HG03460 (cell line): ENCODE measurements at regions not wholly inside any gene's neighbourhood (a gene's known extent, or its start where the extent isn't known, plus 50 kb on each side); places are given as distances from the start of the nearest gene placed in this dataset.
A peak's percentile ranks its signal among the peaks of the same experiment; 100 is the strongest.
"Not testable (repeated sequence)": the region's sequence is repeated elsewhere in the genome, so short reads cannot be mapped to it uniquely, and the experiment has no call there.

Experiments
- ATAC-seq: cut with Tn5 transposase; IDR thresholded peaks from one replicate; pipeline ENCODE4 v1.9.1; 2021; ENCODE audit not compliant: unreplicated experiment

DNA sequence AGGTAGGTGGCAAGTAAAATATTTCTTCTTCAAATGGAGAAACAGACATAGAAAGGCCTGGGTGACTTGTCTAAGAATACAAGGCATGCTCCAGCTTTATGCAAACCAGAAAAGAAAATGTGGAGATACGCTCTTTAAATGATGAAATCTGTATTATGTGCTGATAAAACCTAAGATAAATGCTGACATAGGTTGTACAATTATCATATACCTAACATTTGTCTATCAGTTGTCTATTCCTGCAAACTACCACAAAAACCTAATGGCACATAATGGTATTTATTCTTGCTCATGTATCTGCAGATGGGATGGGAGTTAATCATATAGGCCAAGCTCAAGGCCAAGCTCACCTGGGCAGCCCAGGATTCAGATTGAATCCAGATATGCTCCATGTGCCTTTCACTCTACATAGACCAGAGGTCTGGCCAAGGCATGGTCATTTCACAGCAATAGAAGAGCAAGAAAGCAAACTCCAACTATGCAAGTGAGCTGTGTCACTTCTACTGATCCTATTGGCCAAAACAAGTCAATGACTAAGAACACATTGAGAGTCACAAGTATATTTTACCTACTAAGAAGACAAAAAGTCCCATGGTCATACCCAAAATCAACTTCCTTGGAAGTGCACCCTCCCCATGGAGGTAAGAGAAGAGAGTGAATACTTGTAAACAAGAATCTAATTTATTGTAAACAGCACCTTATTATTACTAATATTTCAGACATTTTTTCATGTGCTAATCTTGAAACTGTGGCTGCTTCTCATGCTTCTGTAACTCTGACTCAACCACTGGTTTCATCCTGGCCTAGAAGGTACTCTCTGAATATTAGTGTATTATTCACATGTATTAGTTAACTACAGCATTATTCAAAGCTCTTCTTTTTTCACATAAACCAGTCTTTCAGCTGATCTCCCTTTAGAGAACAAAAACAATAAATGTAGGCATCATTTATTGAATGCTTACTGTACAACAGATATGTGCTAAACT lies 270.7 kb upstream of the SOX9 start:
- ATAC-seq = peak; percentile 61

- peak; percentile 72 for ATAC-seq
Observed at GRCh38 chr17:71850812-71851211, 270.0 kb upstream of the SOX9 start.

DNA sequence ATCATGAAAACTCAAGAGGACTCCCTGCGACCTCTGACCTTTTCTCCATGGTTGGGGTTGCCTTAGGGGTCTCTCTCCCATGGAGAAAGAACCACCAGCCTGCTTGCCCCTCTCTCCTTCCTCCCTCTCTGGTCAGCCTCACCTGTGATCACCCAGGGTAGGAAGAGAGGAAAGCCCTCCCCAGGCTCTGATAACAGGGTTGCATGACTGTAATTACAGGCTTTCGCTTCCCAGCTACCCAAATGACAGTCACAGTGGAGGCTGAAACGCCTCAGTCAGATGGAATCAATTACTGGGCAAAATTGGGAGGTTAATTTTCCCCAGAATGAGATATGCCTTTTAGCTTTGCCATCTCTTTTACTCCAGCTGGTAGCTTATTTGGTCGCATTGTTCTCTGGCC lies 265.8 kb upstream of the SOX9 start:
- no peak for ATAC-seq

GRCh38 chr17:71864755-71865154 lies 256.1 kb upstream of the SOX9 start:
- ATAC-seq = no peak

DNA sequence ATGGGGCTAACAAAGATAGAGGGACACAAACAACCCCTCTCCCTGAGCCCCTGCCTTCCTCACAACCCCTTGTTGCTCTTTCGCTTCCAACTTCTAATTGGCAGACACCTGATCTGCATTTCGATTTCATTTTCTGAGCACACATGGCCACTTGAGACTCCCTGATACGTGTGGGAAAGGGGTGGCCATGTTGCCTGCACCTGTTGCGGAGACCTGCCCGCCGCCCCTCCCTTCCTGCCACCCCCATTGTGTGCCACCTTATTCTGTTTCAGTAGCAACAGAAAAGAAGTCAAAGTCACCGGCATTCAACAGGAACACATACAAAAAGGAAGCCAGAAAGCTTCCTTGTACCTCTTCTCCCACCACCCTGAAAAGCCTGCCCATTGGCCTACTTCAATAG lies 254.7 kb upstream of the SOX9 start:
- no peak for ATAC-seq

GRCh38 chr17:71869293-71869692 lies 251.5 kb upstream of the SOX9 start:
- ATAC-seq = no peak

GRCh38 chr17:71869841-71870545 lies 250.8 kb upstream of the SOX9 start:
- ATAC-seq = no peak

GRCh38 chr17:71870546-71870862 lies 250.3 kb upstream of the SOX9 start:
- no peak for ATAC-seq

DNA sequence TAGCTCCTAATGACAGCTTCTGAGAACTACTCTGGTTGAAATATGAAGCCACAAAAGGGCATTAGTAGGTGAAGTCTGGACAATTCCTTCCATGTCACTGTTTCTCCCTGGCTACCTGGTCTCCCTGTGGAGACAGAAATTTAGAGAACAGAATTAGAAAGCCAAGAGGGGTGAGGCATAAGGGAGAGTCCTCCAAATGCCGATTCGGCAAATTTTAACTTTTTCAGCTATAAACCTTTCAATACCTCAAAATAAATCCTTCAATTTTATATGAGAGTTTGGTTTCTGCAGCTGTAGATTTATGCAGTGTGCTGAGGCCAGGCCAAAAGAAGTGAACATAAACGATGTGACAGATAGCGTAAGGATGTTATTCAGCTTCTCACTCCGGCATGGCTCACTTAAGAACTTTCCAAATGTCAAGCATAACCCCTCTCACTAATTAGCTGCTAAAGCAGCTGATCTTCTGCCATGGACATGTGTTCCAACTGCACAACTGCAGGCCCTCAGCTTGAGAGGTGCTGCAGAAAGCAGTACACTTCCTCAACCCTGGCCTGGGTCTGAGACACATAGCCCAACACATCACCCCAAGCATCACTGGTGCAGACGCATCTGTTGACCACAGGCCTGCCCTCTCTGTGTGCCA lies 247.9 kb upstream of the SOX9 start:
- no peak for ATAC-seq

- ATAC-seq = not testable (repeated sequence)
Observed at GRCh38 chr17:71874773-71875172, 246.0 kb upstream of the SOX9 start.

DNA sequence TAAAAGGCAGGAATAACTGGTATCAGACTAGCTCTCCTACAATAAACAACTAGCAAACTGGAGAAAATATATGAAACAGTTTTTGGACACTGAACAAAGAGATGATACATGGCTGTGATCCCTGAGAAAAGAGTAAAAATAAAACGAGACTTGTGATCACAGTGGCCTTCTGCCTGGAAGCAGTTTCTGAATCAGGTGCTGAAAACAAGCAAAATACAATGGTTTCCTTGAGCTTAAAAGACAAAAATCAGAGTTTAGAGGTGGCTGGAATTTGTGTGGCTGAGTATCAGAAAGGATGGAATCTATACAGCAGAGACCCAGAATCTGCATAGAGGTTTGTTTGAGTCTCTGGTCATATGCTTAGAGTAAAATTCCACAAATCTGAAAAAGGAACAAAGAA lies 242.5 kb upstream of the SOX9 start:
- no peak for ATAC-seq

DNA sequence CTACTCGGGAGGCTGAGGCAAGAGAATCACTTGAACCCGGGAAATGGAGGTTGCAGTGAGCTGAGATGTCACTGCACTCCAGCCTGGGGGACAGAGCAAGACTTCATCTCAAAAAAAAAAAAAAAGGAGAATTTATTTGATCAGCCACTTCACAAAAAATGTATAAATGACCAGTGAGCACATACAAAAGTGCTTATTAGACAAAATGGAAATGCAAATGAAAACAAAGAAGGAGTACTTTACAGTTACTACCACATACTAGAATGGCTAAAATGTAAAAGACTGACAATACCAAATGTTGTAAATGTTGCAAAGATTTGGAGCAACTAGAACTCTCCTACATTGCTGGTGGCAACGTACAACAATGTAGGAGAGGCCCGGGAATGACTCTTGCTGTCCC lies 241.8 kb upstream of the SOX9 start:
- ATAC-seq = no peak

DNA sequence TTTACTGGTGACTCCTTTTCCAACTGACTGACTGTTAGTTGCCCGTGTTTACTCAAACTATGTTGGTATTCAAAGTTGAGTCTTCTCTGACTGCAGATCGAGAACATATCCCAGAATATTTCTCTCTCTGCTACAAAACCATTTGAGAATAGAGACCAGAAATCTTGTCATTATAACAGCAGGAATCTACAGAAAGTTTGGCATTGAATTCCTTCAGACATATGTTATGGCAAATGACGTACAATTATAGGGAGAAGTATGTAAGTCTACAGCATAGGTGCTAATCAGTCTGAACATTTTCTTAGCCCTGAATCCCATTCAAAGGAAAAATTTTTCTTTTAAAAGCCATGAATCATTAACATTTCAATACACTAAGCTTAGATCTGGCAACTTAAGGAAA lies 239.8 kb upstream of the SOX9 start:
- no peak for ATAC-seq

GRCh38 chr17:71881581-71881980 lies 239.2 kb upstream of the SOX9 start:
- no peak for ATAC-seq

DNA sequence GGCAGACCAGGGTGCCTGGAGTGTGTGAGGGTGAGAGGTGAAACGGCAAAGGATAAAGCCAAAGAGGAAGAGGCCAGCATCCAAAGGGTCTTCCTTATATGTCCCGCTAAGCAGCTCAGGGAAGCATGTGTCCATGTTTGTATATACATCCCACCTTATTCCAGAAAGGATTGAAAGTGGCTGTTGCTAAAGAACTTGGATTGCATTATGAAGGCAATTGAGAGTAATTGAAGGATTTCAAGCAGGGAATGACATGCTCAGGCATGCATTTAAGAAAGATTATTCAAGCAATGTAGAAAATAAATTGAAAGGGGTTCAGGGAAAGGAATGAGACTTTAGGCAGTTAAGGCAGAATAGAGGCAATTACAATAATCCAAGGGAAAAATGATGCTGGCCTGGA lies 237.6 kb upstream of the SOX9 start:
- ATAC-seq = no peak

DNA sequence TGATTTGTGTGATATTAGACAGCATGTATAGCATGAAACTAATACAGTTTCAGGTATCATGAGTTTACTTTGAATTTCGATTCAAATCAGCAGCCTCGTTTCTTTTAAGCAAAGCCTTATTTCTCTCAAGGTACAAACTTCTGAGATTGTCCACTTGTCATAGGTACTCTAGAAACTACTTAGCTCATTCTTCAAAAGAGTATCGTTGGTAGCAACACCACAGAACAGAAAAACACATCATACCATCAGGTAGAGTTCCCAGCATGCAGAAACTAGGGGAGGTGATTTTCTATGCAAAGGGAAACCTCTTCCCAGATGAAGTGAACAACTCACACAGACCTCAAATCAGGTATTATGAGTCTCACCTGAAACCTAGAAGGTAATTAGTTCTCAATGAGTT lies 237.0 kb upstream of the SOX9 start:
- no peak for ATAC-seq

DNA sequence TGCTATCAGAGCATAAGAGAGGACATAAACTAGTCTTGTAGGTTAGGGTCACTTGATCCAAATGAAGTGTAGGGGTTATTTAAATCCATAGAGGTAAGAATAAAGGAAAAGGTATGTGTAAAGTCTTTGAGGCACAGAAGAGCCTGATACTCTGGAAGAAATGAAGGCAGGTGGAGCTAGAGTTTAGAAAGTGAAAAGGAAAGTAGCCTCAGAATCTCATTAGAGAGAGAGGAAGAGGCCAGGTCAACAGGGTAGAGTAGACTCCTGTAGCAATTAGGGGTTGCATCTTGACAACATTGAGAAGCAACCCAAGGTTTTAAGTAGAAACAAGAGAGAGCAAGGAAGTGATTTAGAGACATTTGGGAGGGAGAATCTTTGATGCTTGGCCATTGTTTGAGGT lies 235.2 kb upstream of the SOX9 start:
- no peak for ATAC-seq

- no peak for ATAC-seq
Observed at GRCh38 chr17:71899317-71899716, 221.5 kb upstream of the SOX9 start.

DNA sequence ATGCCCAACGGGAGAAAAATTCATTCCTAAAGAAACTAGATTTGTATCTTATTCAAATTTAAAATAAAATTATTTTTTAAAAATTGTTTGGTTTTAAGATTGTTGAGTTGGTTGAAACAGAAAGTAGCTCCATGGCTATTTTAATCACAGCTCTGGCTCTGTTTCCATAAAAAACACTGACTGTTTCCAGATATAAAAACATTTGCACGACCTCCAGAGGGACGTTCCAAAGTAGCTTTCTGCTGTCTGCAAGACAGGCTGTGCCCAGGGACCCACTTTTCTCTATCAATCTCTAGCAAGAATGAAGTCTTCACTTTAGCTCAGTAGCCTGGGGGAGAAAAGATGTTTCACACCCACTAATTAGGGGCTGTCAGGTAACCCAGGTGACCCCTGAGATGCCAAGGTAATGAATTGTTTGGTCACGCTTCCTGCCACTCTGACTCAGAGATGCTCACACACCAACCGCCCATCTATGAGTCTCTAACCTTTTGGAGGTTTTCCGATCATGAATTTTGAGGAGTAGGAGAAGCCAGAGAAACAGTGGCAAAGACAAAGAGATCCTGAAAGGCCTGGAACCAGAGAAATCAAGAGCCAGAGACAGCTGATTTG lies 220.1 kb upstream of the SOX9 start:
- ATAC-seq = no peak

DNA sequence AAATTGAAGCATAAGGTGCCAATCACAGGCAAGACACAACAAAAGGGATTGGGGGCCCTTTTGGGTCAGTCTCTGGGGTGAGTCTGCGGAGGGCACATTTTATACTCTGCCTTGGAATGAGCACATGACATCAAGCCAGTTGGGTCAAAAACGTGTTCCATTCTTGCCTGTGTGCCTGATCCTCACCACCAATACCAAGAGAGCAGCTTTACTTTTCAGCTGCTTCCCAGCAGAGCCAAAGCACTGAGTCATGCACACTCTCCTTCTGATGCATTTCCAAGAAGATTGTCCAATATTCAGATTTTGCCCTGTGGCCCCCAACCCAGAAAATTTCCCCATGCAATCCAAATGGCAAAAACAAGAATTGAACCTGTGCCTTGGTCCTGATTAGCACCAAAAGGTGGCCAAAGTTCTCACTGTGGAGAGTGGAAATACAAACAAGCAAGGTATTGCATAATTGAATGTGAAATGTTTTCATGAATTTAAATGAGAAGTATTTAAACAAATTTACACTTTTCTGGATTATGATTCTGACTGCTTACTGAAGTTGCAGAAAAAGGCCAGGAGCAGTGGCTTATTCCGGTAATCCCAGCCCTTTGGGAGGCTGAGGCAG lies 217.8 kb upstream of the SOX9 start:
- no peak for ATAC-seq

- no peak for ATAC-seq
Observed at GRCh38 chr17:71905376-71906031, 215.3 kb upstream of the SOX9 start.
